Activated CD4-positive, CD25-positive, alpha-beta regulatory T cell treated with anti-CD3 and anti-CD28 coated beads, Interleukin-2, amount 50 U/mL, for 72 hours (primary cell): ENCODE measurements at regions not wholly inside any gene's neighbourhood (a gene's known extent, or its start where the extent isn't known, plus 50 kb on each side); places are given as distances from the start of the nearest gene placed in this dataset.
"Not testable (repeated sequence)": the region's sequence is repeated elsewhere in the genome, so short reads cannot be mapped to it uniquely, and the experiment has no call there.

Experiments
- DNase-seq: peaks from one replicate; pipeline ENCODE4 v3.0.0; 2021

- DNase-seq = no peak
Observed at GRCh38 chr18:46179306-46179705, 75.1 kb downstream of the HAUS1 start.

GRCh38 chr18:46182633-46183358, 78.6 kb downstream of the HAUS1 start:
- DNase-seq = no peak

DNA sequence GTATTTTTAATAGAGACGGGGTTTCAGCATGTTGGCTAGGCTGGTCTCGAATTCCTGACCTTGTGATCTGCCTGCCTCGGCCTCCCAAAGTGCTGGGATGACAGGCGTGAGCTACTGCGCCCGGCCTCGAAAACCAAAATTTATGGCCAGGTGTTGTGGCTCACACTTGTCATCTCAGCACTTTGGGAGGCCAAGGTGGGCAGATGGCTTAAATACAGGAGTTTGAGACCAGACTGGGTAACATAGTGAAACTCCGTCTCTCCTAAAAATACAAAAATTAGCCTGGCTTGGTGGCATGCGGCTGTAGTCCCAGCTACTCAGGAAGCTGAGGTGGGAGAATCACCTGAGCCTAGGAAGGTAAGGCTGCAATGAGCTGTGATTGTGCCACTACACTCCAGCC, 80.1 kb downstream of the HAUS1 start:
- DNase-seq = not testable (repeated sequence)

GRCh38 chr18:46184727-46185126, 80.5 kb downstream of the HAUS1 start:
- no peak for DNase-seq

- no peak for DNase-seq
Observed at GRCh38 chr18:46190667-46191066, 86.5 kb downstream of the HAUS1 start.

DNA sequence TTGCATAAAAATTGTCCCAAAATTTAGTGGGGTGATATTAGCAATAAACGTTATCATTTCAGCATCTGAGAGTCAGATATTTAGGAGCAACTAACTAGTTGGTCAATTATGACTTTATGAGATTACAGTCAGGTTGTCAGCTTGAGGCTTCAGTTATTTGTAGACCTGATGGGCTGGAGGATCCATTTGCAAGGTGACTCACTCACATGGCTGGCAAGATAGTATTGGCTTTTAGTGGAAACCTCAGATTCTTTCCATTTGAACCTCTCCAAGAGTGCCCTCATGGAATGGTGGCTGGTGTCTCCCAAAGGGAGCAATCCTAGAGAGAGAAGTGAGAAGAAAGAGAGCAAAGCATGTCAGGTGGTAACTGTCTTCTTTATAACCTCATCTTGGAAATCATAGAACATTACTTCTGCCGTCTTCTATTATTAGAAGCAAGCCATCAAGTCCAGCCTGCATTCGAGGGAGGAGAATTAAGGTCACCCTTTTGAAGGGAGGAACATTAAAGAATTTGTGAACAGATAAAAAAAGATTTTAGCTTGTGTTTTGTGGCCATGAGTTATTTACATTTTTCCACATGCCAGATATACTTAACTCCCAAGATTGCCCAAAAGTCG, 92.5 kb downstream of the HAUS1 start:
- no peak for DNase-seq

DNA sequence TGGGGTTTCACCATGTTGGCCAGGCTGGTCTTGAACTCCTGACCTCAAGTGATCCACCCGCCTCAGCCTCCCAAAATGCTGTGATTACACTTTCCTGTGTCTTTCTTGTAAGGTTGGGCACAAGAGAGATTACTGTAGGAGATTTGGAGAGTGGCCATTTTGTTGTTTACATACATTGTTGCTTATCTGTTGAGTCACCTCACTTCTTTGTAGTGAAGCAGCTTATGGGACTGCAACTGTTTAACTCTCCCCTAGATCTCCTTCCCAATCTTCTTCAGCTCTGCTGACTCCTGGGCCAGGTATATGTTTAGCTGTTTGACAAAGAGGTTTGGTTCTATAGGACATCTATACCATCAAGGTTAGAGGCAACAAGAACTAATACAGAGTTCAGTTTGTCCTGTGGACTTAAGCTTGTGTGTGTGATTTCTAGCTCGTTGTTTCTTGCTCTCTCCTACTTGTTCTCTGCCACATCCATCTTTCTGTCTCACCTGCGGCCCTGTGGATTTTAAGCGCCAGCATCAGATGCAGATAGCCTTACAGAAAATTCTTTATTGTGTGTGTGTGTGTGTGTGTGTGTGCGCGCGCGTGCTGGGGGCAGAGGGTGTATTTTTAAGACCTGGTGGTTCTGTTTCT, 95.4 kb downstream of the HAUS1 start:
- DNase-seq = no peak

- not testable (repeated sequence) for DNase-seq
Observed at GRCh38 chr18:46200178-46201055, 96.2 kb downstream of the HAUS1 start.

DNA sequence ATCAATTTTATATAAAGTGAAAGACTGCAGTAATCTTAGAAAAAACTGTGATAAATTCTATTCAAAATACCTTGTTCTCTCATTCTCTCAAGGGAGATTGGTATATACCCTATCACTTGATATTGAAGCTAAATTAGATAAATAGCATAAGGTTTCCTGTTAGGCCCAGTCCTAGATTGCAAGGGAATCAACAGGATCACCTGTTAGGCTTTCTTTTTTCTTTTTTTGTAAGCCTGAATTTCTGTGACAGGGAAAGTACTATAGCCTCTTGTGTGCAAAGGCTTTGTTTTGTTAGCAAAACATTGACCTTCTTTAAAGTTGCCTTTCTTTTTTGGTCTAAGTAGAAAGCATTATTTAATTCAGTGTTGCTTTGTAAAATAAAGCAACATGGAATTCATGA, 100.0 kb downstream of the HAUS1 start:
- no peak for DNase-seq

GRCh38 chr18:46207985-46208384, 103.8 kb downstream of the HAUS1 start:
- DNase-seq = no peak

- DNase-seq = no peak
Observed at GRCh38 chr18:46209161-46209560, 105.0 kb downstream of the HAUS1 start.

DNA sequence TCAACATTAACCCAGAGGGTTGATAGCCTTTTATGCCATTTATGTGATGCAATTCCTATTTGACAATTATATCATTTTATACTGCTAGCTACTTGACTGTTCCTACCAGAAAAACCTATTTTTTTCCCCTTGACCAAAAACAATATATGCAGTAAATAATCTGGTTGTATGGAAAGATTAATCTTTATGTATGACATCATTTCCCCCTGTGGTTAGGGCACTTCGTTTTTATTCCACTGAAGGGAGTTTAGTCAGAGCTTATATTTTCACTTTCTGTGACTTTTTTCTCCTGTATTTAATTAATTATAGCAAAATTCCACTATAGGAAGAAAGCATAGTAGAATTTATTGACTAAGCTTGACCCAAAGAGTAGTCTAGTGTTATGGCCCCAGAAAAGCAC, 107.6 kb downstream of the HAUS1 start:
- DNase-seq = no peak

- no peak for DNase-seq
Observed at GRCh38 chr18:46212398-46212797, 108.2 kb downstream of the HAUS1 start.

DNA sequence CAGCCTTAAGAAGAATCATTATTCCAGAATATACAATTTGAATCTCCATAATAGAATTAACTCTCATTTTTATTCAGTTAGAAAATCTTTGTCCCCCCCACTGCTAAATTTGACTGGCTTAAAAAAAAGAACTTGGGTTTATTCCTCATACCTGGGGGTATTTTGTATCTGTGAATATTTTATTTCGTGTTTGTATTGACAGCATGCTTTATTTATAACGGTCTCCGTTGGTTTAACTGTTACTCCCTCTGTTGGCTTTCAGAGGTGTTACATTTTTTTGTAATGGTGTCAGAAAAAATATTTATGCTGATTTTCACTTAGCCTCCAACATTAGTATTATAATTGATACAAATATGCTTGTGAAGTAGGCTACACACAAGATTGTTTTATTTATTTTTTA, 109.1 kb downstream of the HAUS1 start:
- DNase-seq = no peak

DNA sequence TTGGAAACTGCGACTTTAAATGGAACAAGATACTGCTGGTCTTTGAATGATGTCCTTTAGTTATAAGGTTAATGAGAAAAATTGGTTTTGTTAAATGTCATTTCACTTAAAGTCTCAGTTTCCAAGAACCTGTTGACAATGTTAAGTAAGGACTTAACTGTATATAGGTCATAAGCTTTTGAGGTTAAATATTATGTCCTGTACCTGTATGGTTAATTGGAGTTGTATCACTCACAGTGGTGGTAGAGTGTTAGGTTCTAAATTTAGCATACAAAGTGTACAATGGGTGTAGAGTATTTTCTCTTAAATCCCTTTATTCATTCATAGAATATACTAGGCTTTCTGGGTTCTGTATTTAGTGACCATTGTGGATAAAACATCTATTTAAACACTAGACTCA, 110.2 kb downstream of the HAUS1 start:
- no peak for DNase-seq

GRCh38 chr18:46215902-46216723, 111.9 kb downstream of the HAUS1 start:
- DNase-seq = no peak

DNA sequence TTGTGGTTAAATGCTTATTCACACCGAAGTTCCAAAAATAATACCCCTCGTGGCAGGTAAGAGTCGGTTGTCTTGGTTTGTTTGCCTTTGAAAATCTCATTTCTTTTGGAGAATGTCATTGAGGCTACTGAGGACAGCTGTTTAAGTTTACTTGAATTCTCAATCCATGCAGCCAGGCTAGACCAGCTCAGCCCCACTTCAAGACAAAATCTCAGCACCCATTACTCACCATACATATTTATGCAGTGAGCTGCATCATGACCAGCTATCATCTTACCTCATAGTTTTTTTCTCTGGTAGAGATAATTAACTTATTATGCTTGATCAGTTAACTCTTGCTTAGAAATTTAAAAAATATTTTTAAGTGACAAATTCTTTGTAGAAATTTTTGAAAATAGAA, 115.9 kb downstream of the HAUS1 start:
- DNase-seq = no peak

GRCh38 chr18:46222093-46222492, 117.9 kb downstream of the HAUS1 start:
- no peak for DNase-seq

DNA sequence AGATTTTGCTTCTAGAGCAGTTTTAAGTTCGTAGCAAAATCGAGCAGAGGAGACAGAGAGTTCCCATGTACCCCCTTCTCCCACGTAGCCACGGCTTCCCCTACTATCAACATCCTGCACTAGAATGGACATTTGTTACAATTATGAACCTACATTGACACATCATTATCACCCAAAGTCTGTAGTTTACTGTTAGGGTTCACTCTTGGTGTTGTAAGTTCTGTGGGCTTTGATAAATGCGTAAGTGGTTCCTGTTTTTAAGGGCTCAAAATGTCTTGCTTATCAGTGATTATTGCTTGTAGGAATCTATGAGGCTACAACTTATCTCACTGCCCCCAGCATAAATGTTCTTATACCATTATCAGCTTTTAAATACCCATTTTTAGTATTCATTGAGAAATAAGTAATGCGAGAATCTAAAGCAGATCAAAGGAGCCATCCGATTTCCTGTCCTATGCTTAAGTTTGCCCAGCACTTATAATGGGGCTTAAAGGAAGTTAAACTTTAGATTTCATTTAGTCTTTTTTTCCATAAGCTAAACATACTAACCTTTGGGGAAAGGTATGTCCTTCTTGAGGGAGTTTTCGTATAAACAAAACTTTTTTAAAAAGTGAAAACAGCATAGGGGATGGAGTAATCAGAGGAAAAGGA, 118.7 kb downstream of the HAUS1 start:
- DNase-seq = no peak

DNA sequence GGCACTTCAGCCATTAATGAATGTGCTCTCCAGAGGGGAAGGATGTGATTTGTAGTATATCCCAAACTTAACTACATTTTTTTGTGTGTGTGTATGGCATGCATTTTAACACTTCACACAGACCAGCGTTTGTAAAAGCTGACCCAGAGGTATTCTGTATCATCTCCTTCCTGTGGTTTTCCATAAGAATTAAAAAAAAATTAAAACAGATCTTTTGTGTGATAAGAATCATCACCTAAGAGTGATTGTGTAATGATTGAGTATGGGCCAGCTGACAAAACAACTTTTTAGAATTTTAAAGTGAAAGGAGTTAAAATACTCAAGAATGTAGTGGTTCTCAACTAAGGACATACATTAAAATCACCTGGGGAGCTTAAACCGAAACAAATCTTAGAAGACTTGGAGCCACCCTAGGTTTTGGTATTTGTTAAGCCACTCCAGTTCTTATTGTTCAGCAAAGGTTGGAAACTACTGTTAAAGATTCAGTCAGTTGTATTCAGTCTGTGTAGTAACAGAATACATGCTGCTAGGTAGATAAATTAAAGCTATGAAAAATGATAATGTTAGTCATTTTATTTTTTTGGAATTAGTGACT, 120.1 kb downstream of the HAUS1 start:
- no peak for DNase-seq

- no peak for DNase-seq
Observed at GRCh38 chr18:46226461-46226860, 122.3 kb downstream of the HAUS1 start.
